GM21526 (cell line): ENCODE measurements at regions not wholly inside any gene's neighbourhood (a gene's known extent, or its start where the extent isn't known, plus 50 kb on each side); places are given as distances from the start of the nearest gene placed in this dataset.

Experiments
- ATAC-seq: cut with Tn5 transposase; IDR thresholded peaks from one replicate; pipeline ENCODE4 v1.9.1; 2021; ENCODE audit warnings: moderate library complexity; ENCODE audit not compliant: unreplicated experiment, low FRiP score

DNA sequence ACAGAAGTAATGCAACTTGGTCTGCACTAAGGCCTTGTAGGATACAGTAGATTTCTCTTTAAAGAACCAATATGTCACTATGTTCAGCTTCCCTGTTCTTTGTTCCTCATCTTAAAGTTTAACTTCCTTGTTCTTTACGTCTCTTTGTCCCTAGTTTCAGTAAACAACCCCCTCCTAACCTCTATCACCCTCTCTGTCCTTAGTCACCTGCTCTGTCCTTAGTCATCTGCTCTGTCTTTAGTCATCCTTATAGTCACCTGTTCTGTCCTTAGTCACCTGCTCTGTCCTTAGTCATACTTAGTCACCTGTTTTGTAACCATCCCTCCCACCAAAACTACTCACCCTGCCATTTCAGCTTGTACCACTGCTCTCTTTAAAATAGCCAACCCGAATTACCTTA lies 144.6 kb upstream of the TMEM106B start:
- no peak for ATAC-seq

DNA sequence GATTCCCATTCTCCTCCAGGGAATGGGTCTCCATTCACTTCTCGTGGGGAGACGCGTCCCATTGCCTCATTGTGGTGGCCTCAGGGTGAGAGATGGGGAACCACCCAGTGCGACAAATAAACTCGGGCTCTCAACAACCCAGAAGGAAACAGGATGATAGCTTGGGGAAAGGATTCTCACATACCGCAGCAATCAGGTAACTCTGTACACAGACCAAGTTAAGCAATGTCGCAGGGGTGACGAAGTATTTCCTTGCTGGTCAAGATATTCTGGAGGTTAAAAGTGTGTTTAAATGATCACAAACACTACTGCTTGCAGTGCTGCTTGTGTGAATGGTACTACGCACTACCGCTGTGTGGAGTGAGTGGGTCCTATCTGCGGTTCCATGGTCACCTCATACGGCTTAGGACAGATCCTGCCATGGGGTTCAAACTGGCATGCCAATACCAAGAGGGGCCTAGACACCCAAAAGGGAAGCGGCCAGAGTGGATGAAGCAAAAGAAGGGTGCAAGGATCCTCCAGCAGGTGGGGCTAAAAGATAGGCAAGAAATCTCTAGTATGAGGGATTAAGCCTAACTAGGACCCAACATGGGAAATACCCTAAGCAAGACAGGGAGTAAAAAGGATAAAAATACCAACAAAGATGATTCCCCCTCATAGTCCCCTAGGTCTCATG lies 143.8 kb upstream of the TMEM106B start:
- ATAC-seq = peak; percentile 71

DNA sequence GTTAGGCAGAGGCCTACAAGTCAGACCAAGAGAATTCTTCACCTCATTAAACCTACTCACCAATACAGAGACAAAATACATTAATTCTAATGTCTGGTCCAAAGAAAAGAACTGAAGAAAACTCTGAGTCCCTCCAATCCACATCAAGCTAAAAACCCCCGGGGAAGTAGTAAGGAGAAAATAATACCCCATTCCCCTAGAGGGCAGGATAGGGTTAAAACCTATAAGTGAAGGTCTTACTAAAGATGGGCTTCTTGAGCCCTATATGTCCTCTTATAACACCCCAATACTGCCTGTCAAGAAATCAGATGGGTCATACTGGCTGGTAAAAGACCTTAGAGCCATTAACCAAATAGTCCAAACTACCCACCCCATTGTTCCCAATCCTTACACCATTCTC lies 141.3 kb upstream of the TMEM106B start:
- no peak for ATAC-seq

DNA sequence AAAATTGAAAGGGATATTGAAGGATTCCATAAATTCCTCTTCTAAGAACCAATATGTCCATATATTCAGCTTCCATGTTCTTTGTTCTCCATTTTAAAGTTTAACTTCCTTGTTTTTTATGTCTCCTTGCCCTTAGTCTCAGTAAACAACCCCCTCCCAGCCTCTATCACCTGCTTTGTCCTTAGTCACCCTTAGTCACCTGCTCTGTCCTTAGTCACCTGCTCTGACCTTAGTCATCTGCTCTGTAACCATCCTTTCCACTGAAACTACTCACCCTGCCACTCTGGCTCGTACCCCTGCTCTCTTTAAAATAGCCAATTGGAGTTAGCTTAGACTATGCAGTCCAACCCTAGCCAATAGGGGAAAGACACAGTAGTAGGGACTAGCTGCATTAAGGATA lies 136.2 kb upstream of the TMEM106B start:
- no peak for ATAC-seq

DNA sequence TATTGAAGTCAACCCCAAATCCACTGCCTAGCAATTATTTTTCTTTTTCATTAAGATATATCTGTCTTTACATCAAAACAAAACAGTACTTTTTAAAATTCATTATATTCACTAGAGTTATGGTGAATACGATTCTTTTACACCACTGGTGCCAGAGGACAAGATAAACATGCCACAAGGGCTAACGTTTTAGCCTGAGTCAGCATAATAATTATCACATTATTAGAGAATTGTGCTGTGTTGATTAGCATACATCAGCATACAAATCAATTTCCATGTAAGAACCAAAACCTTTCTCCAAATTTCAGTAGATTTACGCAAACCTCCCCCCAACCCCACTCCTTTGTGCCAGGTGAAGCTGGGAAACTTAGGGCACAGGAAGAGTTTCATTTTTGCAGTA lies 131.1 kb upstream of the TMEM106B start:
- ATAC-seq = no peak

DNA sequence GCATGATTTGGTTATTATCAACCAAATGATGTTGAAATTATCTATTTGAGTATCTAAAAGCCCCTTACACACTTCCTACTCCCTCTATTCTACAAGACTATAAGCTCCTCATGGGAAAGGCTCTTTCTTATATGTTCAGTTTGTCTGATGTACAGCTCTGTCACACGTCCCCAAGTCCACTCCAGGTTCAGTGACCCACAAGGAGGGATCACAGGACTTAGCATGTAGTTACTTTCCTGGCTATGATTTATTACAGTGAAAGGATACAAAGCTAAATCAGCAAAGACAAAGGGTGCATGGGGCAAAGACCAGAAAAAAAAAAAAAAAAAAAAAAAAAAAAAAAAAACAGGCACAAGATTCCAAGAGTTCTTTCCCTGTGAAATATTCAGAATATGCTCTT lies 125.6 kb upstream of the TMEM106B start:
- ATAC-seq = no peak

DNA sequence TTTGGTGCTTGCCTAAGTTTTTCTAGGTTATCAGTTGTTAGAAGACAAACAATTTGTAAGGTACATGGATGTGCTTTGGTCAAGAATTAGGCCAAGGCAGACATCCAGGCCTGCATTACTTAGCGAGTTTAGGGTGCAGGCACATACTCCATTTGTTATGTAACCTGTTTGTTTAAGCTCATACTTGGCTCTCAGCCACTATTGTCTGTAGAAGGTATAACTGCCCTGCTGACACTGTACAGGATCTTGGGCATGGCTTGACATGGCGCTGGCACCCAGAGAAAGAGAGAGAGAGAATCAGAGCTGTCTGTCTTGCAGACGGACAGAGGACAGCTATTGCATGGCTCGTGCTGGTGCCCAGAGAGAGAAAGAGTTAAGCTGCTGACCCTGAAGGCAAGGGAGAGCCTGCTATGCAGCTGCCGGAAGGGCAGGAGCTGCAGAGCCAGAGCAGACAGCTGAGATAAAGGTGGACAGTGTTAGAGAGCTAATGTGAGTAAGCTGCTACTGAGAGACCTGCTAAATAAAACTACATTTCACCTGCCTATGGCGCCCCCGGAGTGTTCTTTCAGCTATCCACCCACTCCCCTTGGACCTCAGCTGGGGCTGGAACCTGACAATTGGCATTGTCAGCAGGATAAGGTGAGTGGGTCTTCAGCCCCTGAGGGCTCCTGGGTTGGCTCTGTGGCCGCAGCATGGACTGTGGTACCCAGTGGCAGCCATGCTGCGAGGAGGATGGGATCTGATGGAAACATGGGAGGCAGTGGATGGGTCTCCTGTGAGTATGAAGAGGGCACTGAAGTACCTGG lies 120.9 kb upstream of the TMEM106B start:
- ATAC-seq = no peak

DNA sequence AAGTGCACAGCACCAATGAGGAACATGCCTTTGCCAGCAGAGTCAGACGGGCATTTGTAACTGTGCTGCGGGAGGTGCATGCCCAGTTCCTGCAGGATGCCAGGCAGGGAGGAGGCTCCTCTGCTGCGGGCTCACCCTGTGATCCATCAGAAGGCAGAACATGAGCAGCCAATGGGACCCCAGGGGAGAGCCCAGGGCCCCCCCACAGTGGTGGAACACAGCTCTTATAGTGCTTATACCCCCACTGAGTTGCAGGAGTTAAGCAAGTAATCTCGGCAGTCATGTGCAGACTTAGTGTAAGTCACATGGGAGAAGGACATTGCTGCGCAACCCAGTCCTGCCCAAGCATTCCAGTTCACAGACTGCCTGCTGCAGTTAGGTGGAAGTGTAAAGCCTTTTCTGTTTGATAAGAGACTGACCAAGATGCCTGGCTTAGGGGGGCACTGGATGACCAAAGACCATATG lies 120.3 kb upstream of the TMEM106B start:
- no peak for ATAC-seq

DNA sequence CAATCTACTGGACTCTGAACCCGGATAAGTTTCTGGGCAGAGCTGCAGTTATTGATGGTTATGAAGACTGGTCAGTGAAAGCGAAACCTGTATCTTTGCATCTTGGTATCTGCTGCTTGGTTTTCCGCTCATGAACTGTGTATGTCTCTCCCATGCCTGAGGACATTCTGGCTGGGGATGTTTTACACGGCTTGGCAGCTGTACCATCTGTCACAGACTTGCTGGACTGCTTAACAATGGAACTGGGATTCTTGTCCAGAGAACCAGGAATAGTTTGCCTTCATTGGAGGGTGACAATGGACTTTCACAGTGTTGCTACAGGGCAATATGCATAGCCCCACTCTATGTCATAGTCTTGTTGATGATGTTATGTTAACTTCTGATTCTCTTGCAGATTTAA lies 119.9 kb upstream of the TMEM106B start:
- no peak for ATAC-seq

DNA sequence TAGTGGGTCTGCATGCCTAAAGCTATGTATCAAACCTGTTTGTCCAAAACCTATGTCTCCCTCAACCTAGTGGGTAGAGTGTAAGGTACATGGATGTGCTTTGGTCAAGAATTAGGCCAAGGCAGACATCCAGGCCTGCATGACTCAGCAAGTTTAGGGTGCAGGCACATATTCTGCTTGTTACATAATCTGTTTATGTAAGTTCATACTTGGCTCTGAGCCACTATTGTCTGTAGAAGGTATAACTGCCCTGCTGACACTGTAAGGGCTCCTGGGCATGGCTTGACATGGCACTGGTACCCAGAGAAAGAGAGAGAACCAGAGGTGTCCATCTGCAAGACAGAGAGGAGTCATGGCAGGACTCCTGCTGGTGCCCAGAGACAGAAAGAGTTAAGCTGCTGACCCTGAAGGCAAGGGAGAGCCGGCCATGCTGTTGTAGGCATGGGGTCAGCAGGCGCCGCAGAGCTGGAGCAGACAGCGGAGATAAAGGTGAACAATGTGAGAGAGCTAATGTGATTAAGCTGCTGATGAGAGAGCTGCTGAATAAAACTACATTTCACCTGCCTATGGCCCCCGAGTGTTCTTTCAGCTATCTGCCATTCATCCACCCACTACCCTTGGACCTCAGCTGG lies 118.5 kb upstream of the TMEM106B start:
- no peak for ATAC-seq

DNA sequence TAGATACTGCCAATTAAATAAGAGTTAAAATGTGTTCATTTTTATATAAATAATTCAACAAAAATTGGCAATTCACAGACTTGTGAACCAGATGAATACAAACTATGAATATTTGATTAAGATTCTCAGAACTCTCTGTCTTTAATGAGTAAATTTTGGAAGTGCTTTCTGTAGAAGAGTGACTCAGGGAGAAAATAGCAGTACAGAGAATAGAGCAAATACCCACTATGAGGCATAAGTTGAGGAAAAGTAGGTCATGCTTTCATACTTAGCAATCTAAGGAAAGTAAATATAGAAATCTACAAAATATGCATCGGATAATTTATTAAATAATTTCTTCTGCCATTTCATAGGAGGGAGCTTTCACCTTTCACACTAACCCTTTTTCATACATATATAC lies 117.7 kb upstream of the TMEM106B start:
- ATAC-seq = no peak

DNA sequence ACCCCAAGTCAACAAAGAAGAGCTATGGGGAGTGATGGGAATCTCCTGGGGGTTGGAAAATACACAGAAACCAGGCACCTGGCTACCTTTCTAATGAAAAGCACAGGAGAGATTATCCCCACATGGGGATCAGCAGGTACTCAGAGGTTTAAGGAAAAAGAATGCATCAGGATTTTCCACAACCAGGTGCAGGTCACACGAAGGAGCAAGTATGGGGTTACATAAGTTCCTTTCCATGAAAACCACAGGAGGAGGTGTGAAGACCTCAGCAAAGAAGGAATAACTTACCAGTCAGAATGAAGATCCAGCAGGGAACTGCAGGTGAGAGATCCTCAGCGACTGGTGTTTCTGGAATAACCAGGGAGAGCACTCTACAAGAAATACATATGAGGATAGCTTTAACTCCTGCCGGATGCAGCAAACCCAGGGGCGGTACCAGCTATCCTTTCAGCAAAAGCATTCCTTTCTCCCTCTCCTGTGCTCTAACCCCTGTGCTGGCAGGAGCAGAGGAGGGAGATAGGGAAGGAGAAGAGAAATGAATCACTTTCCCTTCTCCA lies 116.7 kb upstream of the TMEM106B start:
- no peak for ATAC-seq

DNA sequence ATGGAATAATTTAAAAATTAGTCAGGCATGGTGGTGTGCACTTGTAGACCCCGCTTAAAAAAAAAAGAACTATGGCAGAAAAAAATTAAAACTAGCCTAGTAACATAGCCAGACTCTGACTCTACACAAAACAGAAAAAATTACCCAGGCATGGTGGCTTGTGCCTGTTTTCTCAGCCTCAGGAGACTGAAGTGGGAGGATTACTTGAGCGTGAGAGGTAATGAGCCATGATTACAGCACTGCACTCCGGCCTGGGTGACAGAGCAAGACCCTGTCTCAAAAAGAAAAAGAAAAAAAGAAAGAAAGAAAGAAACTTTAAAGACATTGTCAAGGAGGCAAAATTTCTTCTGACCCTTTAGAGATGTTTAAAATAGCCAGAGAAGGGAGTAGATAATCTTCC lies 109.0 kb upstream of the TMEM106B start:
- ATAC-seq = no peak

DNA sequence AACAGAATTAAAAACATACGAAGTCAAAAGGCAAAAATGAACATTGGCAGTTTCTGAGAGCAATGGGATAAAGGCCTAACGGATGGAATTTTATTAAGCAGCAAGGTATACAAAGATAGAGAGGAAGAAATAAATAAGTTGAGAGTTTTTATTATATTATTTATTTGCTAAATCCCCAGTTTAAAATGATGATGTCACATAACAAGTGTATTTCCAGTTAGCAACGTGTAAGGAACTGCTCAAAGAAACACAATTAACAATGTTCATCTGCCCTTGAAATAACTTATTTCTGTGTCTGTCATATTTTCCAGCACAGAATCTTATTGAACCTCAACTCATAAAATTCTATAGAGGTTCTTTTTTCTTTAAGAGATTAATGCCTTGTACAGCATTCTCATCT lies 108.6 kb upstream of the TMEM106B start:
- ATAC-seq = no peak

DNA sequence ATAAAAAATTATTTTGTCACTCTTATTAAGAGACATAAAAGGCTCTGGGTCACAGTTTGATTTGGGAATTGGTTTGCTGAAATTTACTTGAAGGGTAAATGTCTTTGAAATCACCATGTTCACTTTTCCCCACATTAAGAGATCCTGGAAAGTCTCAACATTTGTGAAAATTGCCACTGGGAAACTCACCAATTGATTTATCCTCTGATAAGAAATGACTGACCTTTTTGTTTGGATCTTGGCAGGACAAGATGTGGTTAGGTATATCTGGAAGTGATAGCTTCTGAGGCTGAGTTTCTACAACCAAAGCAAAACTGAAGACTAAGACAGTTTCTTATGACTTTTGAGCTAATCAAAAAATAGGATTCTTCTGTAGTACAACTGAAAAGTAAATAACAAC lies 107.1 kb upstream of the TMEM106B start:
- ATAC-seq = no peak

DNA sequence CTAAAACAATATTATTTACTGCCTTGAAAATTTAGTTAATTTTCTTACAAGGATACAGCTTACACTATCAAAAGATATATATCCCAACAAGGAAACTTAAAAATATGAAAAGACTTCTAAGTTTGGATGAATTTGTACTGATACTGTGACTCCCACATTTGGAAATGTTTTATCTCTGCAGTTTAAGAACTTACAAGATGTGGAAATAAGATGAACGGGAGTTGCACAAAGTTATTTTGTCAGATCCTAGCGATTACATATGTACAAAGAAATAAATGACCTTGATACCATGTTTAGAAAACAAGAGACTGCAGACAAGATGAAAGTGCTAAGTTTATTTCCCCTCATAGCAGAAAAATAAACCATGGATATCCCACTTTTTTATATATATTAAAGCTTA lies 103.7 kb upstream of the TMEM106B start:
- ATAC-seq = no peak

DNA sequence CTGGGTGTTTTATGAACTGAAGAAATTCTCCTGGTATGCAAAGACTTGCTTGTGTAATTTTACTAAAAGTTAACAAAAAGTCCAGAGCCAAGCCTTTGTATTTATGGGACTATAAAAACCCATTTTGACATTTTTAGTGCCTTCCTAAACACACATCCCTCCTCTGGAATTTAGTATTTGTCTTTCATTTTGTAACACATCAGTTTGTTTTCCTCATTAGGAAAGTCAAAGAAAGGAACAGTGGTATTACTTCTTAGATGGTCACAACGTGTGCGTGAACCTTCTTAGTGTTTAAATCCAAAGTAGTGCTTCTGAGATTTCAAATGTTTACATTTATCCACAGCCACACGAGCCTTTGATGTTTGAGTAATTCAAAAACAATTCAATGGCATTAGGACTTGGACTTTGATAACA lies 103.2 kb upstream of the TMEM106B start:
- ATAC-seq = no peak

DNA sequence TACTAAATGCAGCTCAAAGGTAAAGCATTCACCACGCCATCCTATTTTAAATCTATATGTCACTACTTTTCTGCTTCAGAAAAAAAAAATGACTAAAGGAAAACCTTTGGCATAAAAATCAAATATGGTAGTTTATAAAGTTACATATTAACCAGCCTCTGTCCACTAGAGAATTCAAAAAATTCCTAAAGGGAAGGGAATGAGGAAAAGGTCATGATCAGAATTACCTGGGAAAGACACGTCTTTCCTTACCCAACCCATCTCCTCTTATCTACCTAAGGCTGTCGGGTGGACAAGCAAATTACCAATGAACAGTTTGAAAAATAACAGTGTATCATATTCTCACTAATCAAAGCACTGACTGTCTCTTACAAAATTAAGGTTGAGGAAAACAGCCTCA lies 100.7 kb upstream of the TMEM106B start:
- no peak for ATAC-seq

DNA sequence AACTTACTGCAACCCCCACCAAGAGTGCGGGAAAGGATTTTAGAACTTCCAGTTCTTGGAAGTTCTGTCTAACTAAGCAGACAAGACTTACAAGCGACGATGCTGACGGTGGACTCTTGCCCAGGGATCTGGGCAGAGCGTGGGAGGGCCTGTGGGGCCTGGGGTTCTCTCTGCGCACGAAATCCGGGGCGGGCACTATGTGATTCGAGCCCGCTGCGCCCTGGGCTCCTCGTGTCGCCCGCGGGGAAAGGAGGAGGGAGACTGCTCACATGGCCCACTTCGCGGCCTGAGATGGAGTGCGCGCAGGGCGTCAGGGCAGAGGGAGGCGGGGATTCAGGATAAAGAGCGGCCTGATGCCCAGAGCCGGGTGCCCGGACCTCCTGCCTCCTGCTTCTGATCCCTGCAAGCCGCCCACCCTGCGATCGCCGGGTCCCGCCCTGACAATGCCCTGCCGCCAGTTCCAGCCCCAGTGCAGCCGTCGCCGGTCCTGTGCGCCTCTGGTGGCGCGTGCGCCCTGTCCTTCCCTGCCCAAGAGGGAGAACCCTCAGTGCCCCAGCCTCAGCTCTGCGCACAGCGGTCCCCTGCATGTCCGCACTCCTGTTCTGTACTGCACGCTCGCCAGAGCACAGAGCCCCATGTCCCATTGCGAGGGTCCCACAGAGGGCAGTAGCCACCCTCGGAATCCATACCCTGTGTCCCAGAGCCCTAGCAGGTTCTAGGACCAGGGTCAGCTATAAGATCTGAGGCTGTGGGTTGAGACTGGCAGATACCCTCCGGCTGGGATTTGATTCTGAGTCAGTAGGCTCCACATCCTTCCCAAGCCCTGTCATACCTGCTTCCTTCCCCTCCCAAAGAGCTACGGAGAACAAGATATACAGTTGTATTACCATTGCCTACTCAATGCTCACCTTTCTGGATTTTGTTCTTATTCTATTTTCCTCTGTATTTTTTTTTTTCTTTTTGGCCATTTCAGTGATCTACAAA lies 99.4 kb upstream of the TMEM106B start:
- no peak for ATAC-seq

DNA sequence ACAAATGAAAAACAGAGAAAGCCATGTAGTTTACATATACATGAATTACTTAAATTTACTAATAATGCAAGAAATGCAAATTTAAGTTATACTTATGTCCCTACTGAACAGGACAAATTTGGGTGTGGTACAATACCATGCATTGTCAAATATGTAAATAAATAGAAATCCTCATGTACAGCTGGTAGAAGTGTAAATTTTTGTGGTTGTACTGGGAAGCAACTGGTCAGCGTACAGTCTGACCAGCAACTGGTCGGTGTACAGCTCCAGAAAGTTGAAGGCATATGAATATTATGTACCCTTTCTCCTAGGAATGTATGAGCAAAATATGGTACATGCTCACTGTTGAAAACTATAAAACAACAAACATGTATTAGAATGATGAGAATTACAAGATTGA lies 93.9 kb upstream of the TMEM106B start:
- no peak for ATAC-seq
